GM15510 (cell line): ENCODE measurements at regions not wholly inside any gene's neighbourhood (a gene's known extent, or its start where the extent isn't known, plus 50 kb on each side); places are given as distances from the start of the nearest gene placed in this dataset.

Source experiments
- POLR2A ChIP-seq: IDR thresholded peaks from 3 replicates; pipeline ENCODE4 v1.6.1; 2011; ENCODE audit warnings: borderline replicate concordance; ENCODE audit not compliant: insufficient read length; ENCODE audit errors: extremely low read depth

DNA sequence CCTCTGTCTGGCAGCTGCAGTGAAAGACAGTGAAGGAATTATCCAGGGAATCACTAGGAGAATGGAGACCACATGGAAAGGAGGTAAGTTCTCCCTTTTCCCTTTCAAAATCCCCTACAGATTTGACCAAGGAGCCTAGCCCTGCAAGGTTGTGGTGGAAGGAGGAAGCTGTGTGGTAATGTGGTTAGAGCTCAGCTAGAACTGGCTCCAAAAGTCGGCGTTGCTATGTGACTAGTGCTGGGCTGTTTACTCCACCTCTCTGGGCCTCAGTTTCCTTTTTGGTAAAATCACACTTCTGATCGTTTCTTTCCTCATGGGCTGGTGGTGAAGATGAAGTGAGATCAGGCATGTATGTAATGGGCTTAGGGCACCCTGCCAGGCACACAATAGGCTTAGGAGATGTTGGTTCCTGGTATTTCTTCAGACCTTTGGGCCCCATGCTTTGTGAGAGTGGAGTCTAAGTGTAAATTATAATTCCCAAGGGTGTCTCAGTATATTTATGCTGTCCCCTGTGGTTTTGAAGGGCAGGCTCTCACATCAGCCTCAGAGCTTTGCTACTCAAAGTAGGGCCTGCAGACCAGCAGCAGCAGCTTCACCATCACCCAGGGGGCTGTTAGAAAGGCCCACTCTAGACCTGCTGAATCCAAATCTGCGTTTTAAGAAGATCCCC, 183.7 kb upstream of the BCOR start:
- TF ChIP-seq POLR2A = no peak

DNA sequence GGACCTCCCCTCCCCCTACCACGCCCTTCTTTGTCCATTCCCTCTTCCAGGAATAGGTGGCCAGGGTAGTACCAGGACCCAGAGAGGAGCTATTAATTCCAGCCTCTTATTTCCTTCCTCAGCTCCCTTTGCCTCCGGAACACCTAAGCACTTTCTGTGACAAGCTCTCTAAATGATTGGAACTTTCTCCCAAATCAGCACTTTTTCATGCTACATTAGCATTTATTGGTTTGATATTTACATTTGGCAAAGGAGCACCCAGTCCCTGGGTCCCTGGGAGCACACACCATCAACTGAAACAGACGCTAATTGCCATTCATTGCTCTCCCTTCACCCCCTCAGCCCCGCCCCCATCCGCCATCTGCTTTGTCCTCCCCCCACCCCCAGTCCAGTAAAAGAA, 182.0 kb upstream of the BCOR start:
- TF ChIP-seq POLR2A = no peak

DNA sequence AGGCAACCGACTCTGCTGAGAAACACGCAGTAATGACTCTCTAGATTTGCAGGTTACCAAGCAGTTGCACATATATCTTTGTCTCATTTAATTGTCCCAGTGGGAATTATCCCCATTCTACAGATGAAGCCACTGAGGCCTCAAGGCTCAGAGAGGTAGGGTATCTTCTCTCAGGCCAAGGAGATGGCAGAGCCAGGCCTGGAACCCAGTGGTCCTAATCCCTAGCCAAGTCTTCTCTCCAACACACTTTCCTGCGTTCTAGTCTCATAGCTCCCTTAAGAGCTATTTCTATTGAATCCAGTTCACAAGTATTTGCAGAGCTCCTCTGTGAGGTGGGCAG, 181.3 kb upstream of the BCOR start:
- TF ChIP-seq POLR2A = no peak

DNA sequence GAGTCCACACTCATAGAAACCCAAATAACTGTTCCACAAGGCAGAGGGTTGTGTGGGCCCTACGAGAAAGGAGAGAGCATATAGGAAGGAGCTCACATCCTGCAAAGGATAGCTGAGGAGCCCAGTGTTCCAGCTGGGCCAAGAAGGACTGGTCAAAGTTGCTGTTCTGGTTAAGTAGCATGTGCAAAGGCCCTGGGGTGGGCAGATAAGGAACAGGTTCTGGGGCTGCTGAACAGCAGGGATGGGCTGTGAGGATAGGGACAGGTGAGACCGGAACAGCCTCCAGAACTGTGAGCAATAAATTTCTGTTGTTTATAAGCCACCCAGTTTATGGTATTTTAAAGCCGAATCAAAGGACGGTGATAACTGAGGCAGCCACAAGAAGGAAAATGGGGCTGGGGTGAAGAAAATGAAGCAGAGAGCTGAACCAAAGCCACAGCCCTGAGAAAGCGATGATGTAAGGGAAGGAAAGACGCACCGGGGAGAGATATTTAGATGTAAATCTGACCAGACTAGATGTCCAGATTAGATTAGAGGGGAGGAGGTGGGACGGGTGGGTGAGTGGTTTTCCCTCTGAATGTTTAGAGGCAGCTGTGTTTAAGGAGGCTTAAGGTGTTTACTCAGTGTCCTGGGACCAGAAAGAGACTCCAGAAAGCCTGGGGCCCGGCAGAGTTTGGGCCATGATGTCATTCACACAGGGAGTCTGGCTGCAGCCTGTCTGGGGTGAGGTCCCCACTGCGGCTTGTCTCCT, 180.8 kb upstream of the BCOR start:
- TF ChIP-seq POLR2A = no peak

DNA sequence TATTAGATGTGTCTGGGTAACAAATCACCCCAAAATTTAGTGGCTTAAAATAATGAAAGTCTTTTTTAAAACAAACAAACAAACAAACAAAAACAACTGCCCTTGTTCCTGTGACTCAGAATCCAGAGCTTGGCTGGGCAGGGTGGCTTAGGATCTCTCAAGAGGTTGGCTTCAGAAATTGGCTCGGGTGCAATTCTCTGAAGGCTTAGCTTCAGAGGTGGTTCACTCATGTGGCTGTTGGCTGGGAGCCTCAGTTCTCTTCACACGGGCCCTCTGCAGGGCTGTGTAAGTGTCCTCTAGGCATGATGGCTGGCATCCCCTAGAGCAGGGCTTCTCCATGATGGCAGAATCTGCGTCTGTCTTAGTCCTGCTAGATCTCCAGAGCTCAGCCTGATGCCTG, 179.9 kb upstream of the BCOR start:
- no peak for TF ChIP-seq POLR2A

DNA sequence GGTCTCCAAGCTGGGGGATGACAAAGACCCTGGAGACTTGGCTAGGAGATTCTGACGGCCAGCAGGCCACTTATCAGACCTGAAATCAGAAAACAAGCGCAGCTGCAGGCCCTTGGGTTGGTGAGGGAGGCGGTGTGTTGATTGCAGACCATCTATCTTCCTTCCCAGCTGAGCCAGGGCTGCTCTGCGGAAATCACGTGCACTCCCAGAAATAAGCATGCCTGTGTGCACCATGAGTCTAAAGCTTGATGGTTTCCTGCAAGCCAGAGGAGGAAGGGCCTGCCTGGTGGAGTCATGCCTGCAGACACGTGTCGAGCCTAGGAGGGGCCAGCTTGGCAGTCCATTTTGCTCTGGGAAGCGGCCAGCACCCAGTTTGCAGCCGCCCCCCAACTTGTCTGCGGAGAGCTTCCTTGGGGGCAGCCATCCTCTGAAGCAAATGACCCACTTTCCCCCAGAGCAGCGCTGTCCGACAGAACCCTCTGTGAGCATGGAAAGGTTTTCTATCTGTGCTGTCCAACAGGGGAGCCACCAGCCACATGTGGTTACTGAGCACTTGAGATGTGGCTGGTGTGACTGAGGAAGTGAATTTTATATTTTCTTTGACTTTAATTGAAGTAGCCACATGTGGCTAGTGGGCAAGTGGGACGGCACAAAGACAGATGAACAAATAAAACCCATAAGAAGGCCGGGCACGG, 175.7 kb upstream of the BCOR start:
- TF ChIP-seq POLR2A = no peak

DNA sequence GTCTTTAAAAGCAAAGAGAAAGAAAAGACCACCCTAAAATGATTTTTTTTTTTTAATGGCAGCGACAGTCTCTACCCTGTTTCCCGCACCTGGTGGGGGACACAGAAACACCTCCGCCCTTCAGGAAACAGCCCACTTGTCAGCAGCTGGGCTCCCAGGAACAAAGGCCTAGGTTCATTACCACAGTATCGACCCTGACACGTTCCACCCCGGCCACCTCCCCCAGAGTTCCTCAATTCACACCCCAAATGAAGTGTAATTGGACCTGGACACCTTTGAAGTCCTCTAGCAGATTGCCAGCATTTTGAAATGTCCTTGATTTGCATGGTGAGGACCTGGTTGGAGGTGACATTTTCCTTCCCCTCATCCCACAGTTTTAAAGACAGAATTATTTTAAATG, 175.0 kb upstream of the BCOR start:
- no peak for TF ChIP-seq POLR2A

DNA sequence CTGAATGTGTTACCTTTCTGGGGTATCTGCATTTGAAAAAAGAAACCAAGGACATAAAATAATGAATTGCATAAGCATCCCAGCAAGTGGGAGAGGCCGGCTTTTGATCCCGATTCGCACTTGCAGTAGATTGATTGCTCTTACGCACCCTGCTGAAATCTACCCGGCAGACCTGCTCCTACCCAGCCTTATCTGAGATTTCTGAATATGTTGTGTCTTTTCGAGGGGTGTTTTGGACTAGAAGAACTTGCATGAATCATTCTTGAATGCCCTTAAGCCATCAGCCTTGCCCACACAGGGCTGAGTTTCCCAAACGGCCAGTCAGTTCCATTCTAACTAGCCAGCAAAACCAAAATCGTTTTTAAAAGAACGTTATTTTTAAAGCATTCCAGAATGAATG, 174.4 kb upstream of the BCOR start:
- no peak for TF ChIP-seq POLR2A

DNA sequence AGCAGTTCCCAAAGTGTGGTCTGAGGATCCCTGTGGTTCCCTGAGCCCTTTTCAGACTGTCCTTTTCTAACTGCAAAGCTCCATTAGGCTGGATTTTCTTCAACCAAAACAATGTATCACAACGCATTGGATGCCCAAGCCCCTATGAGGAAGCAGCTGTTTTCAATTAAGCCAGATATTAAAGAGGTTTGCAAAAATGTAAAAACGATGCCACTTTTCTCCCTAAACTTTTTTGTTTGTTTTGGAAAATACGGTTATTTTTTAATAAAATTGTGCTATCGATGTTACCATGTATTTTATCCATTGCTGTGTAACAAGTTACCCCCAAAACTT, 170.4 kb upstream of the BCOR start:
- TF ChIP-seq POLR2A = no peak

DNA sequence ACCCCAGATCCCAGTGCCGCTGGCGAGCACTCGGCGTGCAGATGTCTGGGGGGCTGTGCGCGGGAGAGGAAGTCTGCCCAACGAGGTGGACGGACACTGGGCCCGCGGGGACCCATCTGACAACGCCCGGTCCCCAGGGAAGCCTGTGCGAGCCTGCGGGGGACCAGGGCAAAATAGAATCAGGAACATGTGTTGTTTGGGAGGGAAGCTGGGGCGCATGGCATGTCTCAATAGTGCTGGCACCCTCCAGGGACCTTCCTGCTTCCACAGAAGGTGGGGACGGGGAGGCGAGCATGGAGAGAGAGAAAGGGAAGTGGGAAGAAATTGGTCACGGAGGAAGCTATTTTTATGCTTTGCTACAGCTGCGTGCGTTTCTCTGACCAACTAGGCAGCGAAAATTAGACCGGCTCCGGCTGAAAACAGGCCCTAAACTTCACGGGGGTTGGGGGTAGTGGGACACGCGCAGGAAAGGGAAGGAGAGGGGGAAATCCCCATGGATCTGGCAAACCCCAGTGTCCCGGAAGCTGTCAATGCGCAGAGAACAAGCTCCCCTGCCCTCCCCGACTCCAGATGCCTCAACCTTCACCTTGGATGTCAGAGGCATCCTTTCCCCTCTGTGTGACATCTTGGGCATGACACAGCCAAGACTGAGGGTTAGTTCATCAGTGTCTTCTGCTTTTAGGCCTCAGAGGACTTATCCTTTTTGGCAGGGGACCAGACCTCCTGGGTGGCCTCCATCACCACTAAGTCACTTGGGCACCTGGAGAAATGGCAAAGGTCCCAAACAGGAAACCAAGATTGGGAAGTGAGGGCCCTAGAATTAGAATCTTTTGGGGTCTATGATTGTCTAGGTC, 169.8 kb upstream of the BCOR start:
- no peak for TF ChIP-seq POLR2A

DNA sequence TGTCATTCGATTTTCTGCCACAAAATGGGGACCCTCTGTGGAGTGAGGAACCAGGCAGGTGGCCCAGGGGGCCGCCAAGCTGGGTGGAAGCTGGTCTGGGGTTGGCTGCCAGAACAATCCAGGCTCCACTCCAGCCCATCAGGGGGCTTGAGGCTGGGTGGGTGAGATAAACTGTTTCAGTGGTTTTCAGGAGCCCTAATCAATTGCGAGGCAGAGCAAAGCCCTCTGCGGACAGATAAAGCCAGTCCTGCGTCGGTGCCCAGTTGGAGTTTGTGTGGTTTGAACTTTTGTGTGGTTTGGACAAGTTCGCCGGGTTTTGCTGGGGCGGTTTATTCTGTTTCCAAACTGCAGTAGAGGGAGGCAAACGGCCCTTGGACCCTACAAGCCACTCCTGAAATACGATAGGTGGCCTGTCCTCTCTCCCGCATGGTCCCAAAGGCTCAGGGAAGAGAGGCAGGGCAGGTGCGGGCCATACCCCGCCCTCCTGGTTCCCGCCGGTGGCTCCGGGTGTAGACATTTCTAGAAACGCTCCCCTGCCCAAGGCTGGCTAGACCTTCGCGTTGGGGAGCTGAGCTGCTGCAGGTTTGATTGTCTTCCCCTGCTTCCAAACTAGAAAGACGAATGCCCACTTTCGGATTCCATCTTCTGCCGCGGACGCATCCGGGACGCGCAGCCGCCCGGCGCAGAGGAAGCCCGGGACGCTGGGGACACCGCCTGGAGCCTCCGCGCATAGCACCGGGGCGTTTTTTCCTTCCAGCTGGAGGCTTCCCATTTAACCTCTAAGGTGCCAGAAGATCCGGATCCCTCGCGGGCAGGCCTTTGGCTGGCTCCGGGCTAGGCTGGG, 169.0 kb upstream of the BCOR start:
- no peak for TF ChIP-seq POLR2A

DNA sequence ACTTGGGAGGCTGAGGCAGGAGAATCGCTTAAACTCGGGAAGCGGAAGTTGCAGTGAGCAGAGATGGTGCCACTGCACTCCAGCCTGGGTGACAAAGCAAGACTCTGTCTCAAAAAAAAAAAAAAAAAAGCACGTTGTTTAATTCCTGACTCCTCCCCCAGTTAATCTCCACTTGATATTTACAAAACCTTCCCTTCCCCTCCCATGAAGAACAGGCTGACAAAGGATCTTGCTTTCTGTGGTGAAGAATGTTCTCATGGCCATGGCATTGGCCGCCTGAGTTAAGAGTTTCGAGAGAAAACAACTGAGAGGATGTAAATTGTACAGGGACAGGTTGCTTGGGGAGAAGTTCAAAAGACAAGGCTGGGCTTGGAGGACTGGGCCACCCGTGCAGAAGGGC, 168.2 kb upstream of the BCOR start:
- TF ChIP-seq POLR2A = no peak

DNA sequence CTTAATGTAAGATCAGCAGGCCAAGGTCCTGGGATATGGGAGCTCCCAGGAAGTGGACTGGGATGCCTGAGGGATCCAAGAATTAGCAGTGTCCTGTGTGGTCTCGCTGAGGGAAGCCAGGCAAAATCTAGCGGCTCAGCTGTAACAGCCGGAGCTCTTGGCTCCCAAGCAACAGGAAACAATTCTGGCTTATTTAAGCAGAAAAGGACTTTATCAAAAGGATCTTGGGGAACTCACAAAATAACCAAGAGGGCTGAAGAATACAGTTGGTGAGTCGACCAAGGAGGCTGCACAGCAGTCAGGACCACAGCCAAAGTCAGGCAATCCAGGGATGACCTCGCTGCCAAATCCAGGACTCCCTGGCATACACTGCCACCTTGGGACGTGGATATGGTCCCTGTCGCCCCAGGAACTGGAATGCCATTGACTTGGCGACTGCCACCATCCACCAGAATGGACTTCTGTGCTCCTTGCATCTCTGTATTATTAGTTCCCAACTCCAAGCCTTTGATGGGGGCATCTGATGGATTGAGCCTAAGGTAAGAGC, 165.3 kb upstream of the BCOR start:
- no peak for TF ChIP-seq POLR2A
